Mucosa of gallbladder (tissue), 1 donor: ENCODE measurements at regions not wholly inside any gene's neighbourhood (a gene's known extent, or its start where the extent isn't known, plus 50 kb on each side); places are given as distances from the start of the nearest gene placed in this dataset.

Source experiments
- DNase-seq: peaks from one replicate; pipeline ENCODE4 v3.0.0-alpha.2; 2020; ENCODE audit warnings: low spot score
- donor health status: DM: no; HTN: no; CAD: no.

DNA sequence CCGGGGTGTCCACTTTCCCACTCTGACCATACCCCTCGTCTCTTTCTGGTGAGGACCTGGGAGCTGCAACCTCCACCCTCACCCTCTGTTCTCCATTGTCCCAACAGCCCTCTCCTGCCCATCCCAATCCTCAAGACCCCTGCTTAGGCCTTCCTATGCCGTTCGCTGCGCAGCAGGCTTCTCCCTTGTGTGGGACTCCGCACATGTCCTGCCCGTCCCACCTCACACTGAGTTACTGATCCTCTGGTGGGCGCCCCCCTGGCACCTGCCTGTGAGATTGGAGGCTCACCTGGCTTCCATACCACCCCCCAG, 119.5 kb upstream of the SNTG2 start:
- no peak for DNase-seq

DNA sequence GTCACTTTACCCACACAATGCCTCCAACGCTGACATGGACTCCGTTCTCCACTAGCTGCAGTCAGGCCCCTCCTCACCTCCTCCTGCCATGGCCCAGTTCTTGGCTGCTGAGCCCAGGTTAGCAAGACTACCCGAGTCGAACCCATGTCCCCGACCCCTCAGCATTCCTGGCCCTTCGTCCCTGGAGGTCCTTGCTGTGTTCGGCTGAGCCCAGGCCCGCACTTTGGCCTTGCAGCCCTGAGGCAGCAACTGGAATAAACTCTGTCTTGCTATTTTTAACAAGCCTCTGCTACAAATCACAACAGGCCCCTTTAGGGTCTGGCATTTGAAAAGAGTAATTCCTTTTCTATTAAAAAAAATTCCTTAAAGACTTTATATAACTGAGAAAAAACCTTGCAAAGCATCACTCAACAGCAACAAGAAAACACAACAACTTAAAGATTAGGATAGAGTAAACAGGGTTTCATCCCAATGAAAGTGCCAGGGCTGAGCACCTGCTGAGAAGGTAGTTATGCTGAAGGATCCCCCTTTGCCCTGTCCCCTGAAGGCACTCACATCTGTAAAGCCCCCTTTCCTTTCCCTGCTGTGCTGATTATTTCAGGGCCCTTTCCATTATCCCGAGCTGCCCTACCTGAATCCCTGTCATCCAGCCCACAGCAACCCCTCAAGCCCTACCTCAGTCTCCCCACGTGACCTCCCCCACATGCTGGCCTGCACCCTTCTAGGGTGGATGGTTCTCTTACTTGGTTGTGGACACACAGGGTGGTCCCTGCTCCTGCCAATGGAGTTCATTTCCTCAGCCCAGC, 120.0 kb upstream of the SNTG2 start:
- DNase-seq: no peak

DNA sequence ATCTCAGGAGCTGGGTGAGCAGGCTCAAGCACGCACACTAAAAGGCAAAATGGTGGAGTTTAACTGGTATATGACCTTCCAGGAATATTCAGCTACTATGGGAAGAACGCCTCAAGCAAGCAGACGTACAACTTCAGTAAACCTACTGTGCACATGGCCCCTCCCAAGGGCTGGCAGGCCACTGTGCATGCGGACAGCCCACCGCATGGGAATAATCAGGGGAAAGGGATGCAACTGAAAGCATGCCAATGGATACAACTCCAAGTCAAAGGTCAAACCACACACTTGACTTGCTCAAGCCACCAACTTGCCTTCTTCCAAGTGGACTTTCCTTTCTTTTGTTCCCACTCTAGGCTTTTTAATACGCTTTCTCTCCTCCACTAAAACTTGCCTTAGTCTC, 121.6 kb upstream of the SNTG2 start:
- no peak for DNase-seq

DNA sequence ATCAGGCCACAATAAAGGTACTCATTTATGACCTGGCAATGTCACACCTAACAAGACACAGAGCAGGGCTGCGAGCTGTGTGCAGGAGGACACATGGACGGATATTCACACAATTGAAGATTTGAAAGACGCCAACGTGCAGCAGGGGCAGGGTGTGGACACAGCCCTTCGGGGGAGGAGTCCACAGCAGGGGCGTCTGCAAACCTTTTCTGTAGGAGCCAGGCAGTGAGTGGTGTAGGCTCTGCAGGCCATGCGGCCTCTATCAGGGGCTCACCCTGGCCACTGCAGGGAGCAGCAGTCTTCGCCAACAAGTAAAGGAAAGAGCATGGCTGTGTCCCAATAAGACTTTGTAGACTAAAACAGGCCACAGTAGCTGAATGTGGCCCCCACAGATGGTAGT, 125.7 kb upstream of the SNTG2 start:
- DNase-seq: no peak

DNA sequence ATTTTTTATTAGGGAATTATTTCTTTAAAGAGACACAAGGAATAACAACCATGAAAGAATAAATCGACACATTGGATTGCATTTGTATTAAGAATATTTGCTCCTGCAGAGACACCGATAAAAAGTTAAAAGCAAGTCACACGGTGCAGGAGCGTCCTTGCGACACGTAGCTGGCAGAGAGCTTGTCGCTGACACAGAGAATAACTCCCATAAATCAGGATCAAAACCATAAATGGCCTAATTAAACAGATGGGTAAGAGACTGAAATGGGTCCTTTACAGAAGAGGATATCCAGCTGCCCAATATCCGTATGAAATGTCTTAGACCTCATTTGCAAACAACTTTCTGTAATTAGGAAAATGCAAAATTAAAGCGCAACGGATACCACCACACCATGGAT, 126.1 kb upstream of the SNTG2 start:
- no peak for DNase-seq

DNA sequence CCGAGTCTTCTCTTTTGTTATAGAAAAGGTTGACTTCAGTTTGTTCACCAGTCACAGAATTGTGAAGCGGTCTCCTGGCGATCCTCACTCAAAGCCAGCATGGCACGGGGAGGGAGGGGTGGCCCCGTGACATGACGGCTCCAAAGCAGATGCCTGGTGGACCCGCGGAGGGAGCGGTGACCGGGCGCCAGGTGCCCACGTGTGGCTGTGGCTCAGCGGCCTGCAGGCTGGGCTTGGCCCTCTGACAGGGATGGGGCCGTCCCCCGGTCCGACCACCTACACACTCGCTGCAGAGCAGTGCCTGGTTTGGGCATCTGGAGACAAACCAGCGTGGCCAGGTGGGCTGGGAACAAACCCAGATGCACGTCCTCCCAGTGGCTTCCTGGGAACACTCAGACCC, 129.1 kb upstream of the SNTG2 start:
- DNase-seq: no peak

DNA sequence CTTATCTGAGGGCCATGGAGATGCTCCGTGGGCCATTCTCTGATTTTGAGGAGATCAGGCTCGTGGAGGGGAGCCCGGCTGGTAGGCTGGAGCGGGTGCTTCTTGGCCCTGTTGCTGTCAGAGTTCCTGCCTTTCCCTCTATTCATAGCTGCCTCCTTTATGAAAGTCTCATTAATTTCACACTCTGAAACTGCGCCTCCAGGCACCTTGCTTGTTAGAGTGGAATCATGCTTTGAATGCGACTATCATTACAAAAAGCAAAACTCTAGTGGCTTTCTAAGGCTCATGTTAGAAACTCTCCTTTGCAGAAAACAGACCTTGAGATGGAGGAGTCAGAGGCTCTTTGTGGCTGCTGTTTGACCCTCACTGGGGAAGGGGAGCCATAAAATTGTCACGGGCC, 131.0 kb upstream of the SNTG2 start:
- no peak for DNase-seq

DNA sequence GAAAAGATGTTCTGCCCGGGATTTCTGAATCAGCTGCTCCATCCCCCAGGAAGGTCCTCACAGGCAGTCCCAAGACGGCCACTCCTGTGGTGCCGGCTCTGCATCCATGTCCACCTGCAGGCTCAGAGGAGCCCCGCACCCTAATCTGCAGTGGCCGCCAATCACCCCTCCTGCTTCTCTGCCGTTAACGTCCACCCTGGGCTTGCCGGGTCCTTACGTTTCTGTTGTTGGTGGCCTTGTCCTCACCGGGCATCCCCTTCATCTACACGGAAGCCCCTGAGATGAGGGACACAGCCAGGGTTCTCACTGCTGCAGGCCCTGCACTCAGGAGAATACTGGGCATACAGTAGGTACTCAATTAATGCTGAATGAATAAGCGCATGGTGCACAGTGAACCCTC, 131.5 kb upstream of the SNTG2 start:
- DNase-seq: no peak

DNA sequence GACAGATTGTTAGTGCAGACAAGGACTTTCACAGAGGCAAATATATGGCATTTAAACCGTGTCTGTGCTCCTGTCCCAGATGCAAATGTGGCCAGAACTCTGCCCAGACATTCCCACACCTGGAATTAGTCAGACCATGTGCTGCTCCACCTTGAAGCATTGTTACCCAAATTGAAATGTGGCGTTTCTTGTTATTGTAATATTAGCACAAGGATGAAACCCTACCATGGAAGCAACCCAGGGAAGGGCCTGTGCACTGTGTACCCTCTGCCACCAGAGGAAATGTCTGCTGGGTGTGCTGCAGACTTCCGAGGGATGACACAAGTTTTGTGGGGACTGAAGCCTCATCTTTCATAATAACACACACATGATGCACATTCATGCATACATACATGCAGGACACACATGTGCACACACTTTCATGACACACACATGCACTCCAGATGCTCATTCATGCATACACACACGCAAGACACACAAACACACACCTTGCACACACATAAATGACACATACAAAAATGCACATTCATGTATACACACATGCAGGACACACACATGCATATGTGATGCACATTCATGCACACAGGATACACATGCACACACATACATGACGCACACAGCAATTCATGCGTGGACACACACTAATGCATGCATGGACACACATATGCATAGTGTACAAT, 133.2 kb upstream of the SNTG2 start:
- DNase-seq: no peak

DNA sequence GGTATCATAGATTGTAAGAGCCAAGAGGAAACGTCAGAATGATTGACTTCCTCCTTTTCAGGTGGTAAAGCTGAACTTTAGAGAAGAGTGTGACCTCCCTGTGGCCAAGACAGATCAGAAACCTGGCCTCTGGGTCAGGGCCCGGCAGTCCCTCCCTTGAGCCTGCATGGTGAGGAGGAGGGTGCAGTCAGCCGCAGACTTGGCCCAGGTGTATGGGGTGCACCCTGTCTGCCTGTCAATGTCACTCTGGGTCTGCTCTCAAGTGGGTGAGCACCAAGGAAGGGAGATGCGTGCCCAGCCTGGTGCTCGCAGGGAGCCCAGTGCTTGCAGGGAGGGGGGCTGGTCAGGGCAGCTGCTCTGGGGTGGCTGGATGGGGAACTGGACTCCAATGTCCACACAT, 134.4 kb upstream of the SNTG2 start:
- no peak for DNase-seq

DNA sequence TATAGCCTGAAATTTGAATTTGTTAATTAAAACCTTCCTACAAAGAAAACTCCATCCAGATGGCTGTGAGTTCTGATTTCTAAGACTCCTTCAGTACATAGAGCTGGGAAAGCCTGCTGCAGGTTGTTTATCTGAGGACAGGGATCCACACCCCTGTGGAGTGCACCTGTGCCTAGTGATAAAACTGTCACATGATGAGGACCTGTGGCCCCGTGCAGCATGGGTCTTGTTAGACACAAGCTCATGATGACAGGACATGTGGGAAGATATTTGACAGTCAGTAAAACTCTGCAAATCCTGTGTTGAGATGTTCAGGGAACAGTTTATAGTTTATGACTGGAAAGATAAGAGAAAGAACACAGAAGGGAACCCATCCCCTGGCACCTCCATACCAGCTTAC, 133.2 kb upstream of the TMEM18 start:
- DNase-seq: no peak

DNA sequence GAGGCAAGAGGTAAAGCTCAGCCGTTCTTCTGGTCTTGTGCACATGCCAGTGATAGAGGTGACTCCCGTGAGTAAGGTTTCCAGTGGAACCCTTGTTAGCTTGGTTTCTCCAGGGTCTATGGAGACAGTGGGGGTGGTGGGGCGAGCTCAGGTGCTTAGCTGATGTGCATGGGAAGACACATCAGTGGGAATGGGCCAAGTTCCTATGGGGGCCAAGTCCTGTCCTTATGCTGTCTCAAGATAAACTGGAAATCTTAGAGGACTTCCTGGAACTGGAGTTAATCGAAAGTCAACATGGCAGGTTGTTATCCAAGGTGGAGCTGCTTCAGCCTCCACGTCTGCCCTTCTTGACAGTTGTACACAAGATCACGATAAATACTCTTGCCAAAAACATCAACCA, 130.1 kb upstream of the TMEM18 start:
- DNase-seq: no peak

DNA sequence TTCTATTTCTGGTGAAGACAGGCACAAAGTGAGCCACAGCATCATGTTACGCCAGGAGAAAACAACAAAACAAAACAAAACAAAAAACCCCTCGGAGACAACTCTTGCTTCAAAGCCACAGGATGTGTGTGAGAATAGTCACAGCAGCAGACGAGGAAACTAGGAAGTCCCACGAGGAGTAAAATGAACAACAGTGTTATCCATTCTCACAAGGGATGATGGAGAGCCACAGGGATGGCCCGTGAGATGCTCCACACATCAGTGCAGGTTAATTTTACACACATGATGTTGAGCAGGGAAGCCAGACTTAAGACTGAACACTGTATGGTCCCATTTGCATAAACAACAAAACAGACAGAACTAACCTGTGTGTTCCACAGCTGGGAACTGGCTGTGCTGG, 128.5 kb upstream of the TMEM18 start:
- no peak for DNase-seq

DNA sequence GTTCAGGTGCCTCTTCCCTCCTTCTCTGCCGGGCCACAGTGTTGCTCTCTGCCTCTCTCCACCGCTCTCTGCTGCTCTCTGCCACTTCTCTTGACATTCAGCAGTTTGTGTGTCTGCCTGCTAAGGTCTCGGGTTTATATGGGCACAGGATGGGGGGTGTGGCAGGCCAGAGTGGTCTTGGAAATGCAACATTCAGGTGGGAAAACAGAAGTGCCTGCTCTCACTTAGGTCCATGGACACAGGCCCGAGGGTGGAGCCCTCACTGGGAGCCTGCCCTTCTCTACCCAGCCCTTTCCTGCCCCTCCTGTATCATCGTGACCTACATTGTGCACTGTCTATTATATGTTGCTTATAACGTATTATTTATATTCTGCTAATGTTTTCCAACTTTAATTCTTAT, 120.8 kb upstream of the TMEM18 start:
- no peak for DNase-seq

DNA sequence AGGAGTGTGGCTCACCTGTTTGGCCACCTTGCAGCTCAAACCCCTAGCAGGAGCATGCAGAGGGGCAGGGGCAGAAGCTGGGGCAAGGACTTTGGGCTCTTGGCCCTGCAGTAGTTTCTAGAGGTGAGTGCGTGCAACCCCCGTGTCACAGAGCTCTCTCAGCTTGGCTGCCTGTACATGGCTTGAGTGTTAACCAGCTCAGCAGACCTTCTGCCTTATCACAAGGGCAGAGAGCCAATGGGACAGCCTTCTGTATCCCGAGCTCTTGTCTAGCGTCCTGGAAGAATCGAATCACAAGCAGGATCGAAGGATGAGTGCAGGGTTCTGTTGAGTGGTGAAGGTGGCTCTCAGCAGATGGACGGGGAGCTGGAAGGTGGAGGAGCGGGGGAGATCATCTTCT, 120.3 kb upstream of the TMEM18 start:
- no peak for DNase-seq

DNA sequence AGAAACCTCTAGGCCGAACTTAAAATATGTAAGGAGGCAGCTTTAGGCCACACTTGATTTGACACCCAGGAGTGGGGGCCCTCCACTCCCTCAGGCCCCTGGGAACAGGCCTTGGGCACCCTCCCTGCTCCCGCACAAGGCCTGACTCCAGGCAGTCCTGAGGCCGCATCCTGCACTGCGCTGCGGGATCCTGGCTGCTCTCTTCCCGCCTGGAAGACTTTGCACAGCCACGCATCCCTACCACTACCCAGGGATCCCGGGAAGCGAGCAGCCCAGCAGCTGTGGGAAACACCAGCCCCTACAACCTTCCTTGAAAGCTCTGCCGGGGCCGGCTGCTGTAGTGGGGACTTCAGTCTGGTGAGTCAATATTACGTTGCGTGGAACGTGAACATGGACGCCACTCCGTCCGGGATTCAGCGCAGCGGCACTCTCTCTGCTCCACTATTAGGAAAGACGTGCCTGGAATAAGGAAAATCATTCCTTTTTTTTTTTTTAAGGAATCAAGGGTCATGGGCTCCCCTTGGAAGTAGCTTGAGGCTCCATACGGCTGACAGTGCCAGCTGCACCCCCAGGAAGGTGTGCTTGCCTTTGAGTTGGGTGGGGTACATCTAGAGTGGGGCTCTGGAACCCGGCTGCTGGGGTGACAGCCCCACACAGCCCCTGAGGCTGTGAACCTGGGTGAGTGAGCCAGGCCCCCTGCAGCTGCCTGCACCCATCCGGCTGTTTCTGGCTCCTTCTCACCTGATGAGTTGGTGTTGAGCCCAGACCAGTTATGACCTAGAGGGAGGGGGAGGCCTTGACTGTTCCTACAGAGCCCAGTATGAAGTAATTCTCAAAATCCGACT, 119.2 kb upstream of the TMEM18 start:
- DNase-seq: no peak

DNA sequence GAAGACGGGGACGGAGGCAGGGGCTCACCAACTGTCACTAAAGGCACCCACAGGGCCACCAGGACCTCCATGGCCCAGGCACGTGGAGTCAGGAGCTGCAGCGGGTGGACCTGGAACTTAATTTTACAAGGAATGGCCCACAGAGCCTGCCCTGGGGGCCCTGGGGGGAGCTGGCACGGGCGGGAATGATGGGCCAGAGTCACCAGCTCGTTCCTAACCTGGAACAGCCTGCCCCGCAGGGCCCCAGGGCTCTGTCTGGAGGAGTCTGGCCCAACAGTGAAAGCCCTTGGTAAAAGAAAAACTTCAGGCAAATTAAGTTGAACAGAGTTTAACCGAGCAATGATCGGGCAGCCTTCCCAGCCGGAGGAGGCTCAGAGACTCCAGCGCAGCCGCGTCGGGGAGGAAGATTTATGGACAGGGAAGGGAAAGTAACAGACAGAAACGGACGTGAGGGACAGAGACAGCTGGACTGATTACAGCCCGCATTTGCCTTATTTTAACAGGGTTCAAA, 118.4 kb upstream of the TMEM18 start:
- DNase-seq: no peak

DNA sequence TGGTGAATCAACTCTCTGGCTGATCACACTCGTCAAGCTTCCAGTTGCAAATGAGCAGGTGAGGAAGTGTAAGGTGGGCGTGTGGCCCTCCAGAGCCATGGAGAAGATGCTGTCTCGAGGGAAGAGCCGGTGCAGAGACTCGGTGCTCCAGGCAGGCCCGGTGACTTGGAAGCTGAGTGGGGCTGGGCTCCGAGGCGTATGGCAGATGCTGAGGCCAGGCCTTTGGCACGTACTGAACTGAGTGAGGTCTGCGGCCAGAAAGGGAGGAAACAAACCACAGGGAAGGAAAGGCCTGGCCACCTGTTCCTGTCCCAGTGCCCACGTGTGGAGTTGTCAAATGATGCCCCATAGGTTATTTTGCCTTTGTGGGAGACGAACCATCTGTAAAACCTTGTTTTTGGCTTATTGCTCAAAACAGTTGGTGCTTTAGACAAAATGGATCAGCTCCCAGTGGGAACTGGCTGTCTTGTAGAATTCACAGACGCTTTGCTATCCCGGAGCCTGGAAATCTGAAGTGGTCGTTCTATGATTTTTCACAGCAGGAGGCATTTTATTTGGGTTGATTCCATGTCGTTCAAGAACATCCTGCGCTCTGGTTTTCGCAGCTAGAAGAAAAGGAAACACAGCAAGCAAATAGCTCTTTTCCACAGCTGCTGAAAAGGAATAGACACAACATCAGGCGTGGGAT, 117.5 kb upstream of the TMEM18 start:
- no peak for DNase-seq

DNA sequence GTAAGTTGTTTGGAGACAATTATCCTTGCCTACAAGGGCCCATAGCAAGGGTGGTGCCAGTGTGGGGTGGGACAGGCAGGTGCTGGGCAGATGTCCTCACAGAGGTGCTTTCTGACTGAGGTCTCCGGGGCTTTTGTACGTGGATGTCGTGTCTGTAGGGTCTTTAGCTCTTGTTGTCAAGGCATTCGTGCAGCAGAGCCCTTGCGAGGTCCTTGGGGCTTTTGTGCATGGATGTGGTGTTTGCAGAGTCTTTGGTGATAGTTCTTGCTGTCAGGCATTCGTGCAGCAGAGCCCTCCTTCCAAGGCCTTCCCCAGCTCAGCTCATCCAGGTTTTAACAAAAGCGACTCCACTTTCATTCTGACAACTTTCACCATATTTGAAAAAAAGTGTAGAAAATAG, 116.0 kb upstream of the TMEM18 start:
- DNase-seq: no peak

DNA sequence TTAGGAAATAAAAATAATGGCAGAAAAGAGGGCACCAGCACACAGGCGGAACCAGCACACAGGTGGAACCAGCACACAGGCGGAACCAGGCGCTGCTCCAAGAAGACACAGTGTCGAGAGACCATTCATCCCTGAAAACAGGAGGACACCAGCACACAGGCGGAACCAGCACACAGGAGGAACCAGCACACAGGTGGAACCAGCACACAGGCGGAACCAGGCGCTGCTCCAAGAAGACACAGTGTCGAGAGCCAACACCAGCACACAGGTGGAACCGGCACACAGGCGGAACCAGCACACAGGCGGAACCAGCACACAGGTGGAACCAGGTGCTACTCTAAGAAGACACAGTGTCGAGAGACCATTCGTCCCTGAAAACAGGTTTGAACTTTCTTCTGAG, 115.5 kb upstream of the TMEM18 start:
- DNase-seq: no peak

DNA sequence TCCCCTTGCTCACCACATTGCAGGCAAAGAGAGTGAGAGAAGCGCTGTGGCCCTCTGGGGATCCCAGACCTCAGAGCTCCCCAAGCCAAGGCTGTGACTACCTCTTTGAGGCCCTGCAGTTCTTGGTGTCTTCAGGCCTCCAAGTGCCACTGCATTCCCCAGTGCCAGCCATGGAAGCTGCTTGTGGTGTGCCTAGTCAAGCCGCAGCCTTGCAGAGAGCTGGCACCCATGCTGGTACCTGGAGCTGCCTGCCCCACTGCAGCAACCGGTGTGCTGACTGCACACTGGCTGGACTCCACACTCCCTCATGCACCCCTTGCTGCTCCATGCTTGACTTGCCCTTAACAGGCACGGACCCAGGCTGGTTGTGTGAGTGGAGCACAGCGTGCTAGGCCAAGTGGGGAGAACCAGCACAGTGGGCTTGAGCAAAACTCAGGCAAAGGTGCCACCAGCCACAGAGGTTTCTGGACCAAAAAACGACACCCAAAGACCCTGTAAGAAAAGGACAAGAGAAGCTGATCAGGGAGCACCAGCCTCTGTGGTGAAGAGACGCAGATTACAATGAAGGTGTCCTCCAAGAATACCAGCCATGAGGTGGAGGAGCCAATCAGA, 113.5 kb upstream of the TMEM18 start:
- DNase-seq: no peak

DNA sequence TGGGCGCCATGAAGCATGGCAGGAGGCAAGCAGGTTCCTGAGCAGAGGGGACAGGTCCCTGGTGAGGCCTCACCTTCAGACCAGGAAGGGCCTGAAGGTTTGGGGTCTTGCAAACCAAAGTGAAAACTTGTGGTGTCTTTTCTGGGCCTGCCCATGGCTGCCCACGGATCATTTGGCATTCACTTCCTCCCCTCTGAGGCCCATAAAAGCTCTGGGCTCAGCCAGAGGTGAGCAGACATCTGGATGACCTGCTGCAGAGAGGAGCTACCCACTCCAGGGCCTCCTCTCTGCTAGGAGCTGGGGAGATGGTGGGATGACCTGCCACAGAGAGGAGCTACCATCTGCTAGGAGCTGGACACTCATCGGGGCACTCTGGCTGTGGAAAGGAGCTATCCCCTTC, 112.9 kb upstream of the TMEM18 start:
- DNase-seq: no peak
